SK-N-MC (cell line): ENCODE measurements at regions not wholly inside any gene's neighbourhood (a gene's known extent, or its start where the extent isn't known, plus 50 kb on each side); places are given as distances from the start of the nearest gene placed in this dataset.
A peak's percentile ranks its signal among the peaks of the same experiment; 100 is the strongest.

Experiments used
- DNase-seq: peaks from one replicate; pipeline ENCODE4 v3.0.0-alpha.2; 2011; ENCODE audit warnings: low read depth, low spot score
- H3K27ac ChIP-seq: fragments of 200-600 bp; sonication (generic); 2 replicates; pipeline ENCODE4 v1.5.1; 2016; ENCODE audit warnings: mixed run types
- H3K36me3 ChIP-seq: fragments of 200-600 bp; sonication (generic); 2 replicates; pipeline ENCODE4 v1.6.1; 2017; ENCODE audit warnings: antibody characterized with exemption, low read length, mixed read lengths; ENCODE audit not compliant: insufficient read depth
- H3K4me3 ChIP-seq: fragments of 200-600 bp; sonication (generic); 2 replicates; pipeline ENCODE4 v1.5.1; 2016
- H3K9ac ChIP-seq: fragments of 200-600 bp; sonication (generic); 2 replicates; pipeline ENCODE4 v1.8.0; 2017; ENCODE audit warnings: mixed run types, mixed read lengths; ENCODE audit not compliant: insufficient read length
- H3K9me3 ChIP-seq: fragments of 200-600 bp; sonication (generic); 2 replicates; pipeline ENCODE4 v1.6.1; 2017; ENCODE audit warnings: low read depth, mild to moderate bottlenecking, antibody characterized with exemption, low read length, moderate library complexity, mixed read lengths
- EZH2 ChIP-seq: fragments of 200-600 bp; sonication (generic); IDR thresholded peaks from one replicate; pipeline ENCODE4 v1.6.1; 2017; ENCODE audit warnings: antibody characterized with exemption
- FOXP2 ChIP-seq: optimal IDR thresholded peaks from 2 replicates; pipeline ENCODE3; 2011; ENCODE audit warnings: mild to moderate bottlenecking, moderate library complexity; ENCODE audit not compliant: insufficient read depth; ENCODE audit errors: extremely low read length, control extremely low read depth
- POLR2AphosphoS5 ChIP-seq: IDR thresholded peaks from 2 replicates; pipeline ENCODE4 v1.6.1; 2012; ENCODE audit warnings: mild to moderate bottlenecking, low read depth, low read length, borderline replicate concordance

DNA sequence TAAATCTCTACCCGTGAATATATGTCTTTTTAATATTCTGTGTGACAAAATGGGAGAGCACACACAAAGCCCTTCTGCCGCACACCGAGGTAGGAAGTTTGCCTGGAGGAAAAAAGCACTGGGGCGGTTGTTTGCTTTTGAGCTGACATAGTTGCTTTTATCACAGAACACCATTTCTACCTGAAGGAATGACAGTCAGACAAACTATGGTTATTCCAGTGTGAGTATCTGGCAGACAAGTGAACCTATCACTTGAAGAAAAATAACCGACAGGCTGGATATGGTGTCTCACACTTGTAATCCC is 67.6 kb upstream of the SERTAD2 start:
- no peak overlapping the region for H3K27ac ChIP-seq
- DNase-seq: no peak
- H3K36me3 ChIP-seq: no peaks in the 10 kb centered on the region
- H3K9me3 ChIP-seq: no peaks in the 10 kb centered on the region
- H3K4me3 ChIP-seq: no peak overlapping the region
- no peak for TF ChIP-seq POLR2AphosphoS5
- no peak for TF ChIP-seq FOXP2
- TF ChIP-seq EZH2: no peak
- H3K9ac ChIP-seq: no peak overlapping the region

DNA sequence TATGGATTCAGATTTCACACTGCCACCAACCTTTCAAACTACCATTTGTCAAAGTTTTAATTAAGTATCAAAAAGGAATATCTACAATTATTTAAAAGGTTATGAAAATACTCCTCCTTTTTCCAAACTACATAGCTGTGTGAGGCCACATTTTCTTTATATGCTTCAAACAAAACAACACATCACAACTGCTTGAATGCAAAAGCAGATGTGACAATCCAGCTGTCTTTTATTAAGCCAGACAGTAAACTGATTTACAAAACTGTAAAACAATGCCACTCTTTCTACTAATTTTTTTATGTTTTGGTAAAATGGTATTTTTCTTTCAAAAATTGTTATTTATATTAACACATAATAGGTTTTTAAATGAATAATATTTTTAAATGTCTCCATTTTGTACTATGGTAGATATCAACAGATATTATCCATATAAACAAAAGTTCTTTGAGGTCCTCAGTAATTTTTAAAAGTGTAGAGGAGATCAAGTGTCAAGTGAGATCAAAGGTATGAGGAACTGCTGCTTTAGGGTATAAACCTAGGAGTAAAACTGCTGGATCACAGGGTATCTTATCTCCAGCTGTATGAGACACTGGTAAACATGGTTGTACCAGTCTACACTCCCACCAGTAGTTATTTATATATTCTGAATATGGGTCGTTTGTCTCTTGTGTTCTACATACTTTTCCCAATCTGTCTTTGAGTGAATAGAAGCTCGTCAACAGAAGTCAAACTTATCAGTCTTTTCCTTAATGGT is 68.8 kb upstream of the SERTAD2 start:
- H3K9me3 ChIP-seq: no peaks in the 10 kb centered on the region
- H3K4me3 ChIP-seq: no peak overlapping the region
- no peaks in the 10 kb centered on the region for H3K36me3 ChIP-seq
- no peak overlapping the region for H3K27ac ChIP-seq
- H3K9ac ChIP-seq: no peak overlapping the region
- no peak for DNase-seq
- TF ChIP-seq POLR2AphosphoS5: no peak
- TF ChIP-seq EZH2: no peak
- no peak for TF ChIP-seq FOXP2

DNA sequence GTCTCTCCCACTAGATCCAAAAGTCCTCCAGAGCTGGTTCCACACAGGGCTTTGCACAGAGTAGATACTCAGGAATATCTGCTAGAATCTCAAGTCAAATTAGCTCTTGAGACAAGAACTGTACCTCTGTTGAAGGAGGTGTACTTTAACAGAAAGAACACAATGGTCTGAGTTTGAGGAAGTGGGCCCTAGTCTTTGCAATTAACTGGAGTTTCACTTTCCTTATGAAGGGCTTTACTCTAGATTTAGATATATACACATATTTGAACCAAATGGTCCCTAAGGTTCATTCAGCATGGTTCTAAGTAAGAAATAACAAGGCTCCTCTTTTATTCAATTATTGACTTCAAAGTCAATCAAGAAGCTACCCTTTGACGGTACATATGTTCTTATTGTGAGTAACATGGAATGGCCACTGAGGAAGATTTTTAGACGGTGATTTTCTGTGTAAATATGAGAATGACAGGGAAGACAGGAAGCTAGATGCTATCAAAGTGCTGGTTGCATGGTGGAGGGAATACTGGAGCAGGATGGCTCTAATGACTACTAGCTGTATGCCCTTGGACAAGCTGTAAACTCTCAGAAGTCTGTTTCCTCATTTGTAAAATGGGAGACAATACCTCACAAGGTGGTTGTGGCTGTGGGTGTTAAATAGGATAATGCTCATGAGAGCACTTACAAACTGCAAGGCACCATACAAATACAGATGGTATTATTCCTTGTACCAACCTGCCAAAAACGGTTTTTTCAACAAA is 73.5 kb upstream of the SERTAD2 start:
- no peak overlapping the region for H3K4me3 ChIP-seq
- no peaks in the 10 kb centered on the region for H3K9me3 ChIP-seq

DNA sequence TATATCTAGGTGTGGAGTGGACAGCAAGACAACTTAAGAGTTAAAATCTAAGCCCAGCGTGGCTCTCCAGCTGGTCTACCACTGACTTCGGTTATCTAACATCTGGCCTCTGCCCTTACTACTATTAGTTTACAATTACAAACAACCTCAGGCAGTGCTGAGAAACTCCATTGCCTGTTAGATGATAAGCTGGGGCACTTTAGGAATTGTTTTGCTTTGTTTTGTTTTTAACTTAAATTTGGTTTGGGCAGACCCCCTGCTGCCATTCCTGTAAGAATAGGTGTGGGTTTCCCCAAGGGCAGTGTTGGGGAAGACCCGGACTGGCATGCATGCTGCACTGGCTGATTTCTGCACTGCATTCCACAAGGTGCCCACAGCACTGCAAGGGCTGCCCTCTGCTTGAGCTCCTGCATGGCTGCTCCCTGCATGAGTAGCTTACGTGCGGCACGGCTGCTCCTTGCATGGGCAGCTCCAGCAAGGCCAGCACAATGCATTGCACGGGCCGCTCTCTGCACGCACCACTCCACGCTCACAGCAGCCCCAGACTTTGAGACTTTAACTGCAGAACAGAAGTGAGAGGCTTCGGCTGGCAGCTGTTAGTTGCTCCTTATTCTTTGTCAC is 74.2 kb upstream of the SERTAD2 start:
- H3K9ac ChIP-seq: no peak overlapping the region
- H3K27ac ChIP-seq: no peak overlapping the region
- TF ChIP-seq POLR2AphosphoS5 (no peak), FOXP2 (no peak), EZH2 (no peak)
- DNase-seq: no peak
- H3K36me3 ChIP-seq: no peaks in the 10 kb centered on the region
- no peak overlapping the region for H3K4me3 ChIP-seq
- H3K9me3 ChIP-seq: no peaks in the 10 kb centered on the region

More for the DNA sequence above, 73.5 kb upstream of the SERTAD2 start:
- Histone ChIP-seq H3K36me3 (no peaks in the 10 kb centered on the region), H3K9ac (no peak overlapping the region), H3K27ac (no peak overlapping the region)
- DNase-seq: no peak
- TF ChIP-seq POLR2AphosphoS5 (no peak), EZH2 (no peak), FOXP2 (no peak)

DNA sequence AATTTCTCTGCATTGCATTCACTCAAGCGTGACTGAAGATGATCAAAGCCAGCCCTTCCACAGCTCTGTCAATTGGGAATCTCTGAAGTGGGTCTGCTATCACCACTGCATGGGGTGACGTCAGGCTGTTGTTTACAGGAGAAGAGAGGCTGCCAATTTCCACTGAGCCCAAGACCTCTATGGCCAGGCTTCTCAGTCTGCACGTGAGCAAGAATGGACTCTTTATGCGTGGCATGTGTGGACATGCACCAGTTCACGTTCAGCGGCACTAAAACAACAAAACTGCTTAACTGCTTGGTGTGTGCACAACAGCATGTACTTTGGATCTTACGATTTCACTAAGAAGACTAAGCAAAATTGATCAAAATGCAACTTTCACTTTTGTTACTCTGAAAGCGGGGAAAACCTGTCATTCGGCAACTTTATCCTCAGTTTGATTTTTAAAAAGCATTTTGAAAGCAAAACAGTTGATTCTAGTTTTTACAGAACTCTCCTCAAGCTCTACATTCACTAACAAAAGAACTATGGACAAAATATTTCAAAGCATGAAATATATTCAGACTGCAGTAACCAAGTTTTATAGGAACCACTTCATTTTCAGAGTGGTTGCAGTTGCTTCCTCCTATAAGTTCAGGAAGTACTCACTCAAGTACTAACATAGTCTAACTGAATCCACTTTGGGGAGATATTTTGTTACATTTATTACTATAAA is 77.0 kb upstream of the SERTAD2 start:
- Histone ChIP-seq H3K4me3 (peak overlapping the region; percentile 75), H3K9me3 (no peaks in the 10 kb centered on the region), H3K9ac (peak overlapping the region; percentile 64), H3K36me3 (no peaks in the 10 kb centered on the region), H3K27ac (peak overlapping the region; percentile 38; the same call in 1 of the 2 replicates)
- TF ChIP-seq EZH2 (no peak), POLR2AphosphoS5 (peak; percentile 51; the same call in 1 of the 2 replicates), FOXP2 (peak; percentile 69)
- DNase-seq: peak; percentile 60

DNA sequence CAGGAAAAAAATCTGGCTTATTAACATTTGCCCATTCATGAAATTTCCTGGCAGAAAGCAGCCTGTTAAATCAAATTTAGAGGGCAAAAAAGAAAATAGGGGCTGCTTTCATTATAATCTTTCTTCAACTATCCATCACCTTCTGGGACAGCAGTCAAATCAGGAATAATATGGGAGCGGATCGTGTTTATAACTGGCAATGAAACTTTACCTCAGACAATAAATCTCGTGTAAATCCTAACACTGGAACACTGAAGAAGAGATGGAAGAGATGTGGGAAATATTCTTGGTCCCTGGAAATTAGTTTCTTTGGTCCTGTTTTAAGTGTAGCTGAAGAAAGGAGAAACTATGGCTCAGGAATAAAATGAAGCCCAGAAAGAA is 77.5 kb upstream of the SERTAD2 start:
- peak overlapping the region; percentile 64 for H3K9ac ChIP-seq
- H3K4me3 ChIP-seq: peak overlapping the region; percentile 75
- TF ChIP-seq POLR2AphosphoS5 (no peak), EZH2 (no peak), FOXP2 (no peak)
- no peaks in the 10 kb centered on the region for H3K36me3 ChIP-seq
- H3K27ac ChIP-seq: peak overlapping the region; percentile 38; the same call in 1 of the 2 replicates
- DNase-seq: no peak
- no peaks in the 10 kb centered on the region for H3K9me3 ChIP-seq

DNA sequence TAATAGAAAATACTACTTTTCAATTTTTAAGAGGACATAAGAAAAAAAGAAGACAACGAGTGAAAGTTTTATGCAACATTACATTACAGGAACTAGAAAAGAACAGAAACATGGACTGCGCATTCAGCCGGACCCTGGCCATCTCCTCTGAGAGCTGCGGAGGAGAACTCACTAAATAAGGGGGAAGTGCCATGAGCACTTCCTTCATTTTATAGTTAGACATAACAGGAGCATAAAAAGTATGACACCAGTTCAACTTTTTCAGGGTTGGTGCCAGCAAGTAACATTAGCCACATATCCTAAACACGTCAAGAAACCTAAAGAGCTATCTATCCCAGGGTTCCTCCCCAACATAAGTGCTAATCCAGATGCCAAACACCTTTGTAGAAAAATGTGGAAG is 78.0 kb upstream of the SERTAD2 start:
- H3K27ac ChIP-seq: no peak overlapping the region
- no peak for DNase-seq
- TF ChIP-seq EZH2 (no peak), POLR2AphosphoS5 (no peak), FOXP2 (no peak)
- 0 out of 2 replicates have a peak overlapping the region, but pooled peaks have one; percentile 75 for H3K4me3 ChIP-seq
- no peaks in the 10 kb centered on the region for H3K36me3 ChIP-seq
- no peak overlapping the region for H3K9ac ChIP-seq
- no peaks in the 10 kb centered on the region for H3K9me3 ChIP-seq

DNA sequence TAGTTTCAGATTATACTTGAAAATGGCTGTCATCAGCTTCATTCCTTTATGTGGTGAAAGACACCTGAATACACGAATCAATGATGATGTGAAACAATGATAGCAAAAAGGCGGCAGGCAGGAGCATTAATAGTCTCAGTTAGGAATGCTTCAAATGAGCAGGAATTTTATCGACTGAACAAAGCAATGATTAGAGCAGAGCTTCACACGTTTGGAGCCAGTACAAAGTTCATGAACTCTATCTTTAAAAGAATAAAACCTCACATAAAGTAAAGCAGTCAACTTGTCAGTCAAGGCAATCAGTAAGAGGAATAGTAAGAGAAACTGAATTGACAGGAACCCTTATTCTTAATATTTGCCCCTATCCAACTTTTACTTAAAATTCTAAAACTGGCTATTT is 78.4 kb upstream of the SERTAD2 start:
- no peaks in the 10 kb centered on the region for H3K9me3 ChIP-seq
- H3K9ac ChIP-seq: no peak overlapping the region
- no peaks in the 10 kb centered on the region for H3K36me3 ChIP-seq
- no peak for DNase-seq
- no peak overlapping the region for H3K4me3 ChIP-seq
- no peak overlapping the region for H3K27ac ChIP-seq
- TF ChIP-seq POLR2AphosphoS5: no peak
- no peak for TF ChIP-seq FOXP2
- TF ChIP-seq EZH2: no peak
